ENCODE measurements at regions not wholly inside any gene's neighbourhood (a gene's known extent, or its start where the extent isn't known, plus 50 kb on each side); places are given as distances from the start of the nearest gene placed in this dataset.
A peak's percentile ranks its signal among the peaks of the same experiment; 100 is the strongest.

DNA sequence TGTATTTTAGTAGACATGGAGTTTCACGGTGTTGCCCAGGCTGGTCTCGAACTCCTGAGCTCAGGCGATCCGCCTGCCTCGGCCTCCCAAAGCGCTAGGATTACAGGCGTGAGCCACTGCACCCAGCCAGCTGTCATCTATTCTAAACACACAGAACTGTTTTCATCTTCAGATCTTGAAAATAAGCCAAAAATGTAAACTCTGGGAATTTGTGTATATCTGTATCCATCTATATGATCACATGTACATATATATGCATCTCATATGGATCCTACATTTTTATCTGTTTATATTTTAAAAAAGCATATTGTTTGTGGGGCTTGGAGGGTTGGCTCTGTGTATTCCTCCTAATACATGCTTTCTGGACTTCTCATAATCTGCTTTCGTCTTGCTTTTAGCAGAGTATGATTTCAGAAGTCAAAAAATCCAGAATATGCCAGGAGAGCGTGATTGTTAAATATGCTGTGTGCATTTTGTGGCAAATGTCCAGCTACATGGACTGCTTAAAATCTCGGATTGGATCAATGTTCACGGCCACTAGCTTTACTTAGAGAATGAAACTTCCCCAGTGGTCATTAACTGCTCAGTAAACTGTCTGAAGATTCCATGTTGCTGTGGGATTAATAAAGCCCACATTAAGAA is 274.4 kb upstream of the IRX1 start:
- Histone ChIP-seq H3K4me3 (ENCODE audit: low read length in 3 of 3) (no peak overlapping the region), H3K27ac (ENCODE audit: low read depth, low read length) (no peak overlapping the region), H3K9ac (ENCODE audit: low read depth in 1 of 3, low read length in 3 of 3) (no peak overlapping the region), H3K4me1 (ENCODE audit: control insufficient read depth in 3 of 3, insufficient read depth in 3 of 3, low read length in 3 of 3) (peaks cover 2 to 11% (median 3%) of the 10 kb centered on the region in 3 donors), H3K27me3 (ENCODE audit: control insufficient read depth in 3 of 3, insufficient read depth in 3 of 3, low read length in 3 of 3) (peaks cover 5 to 17% (median 11%) of the 10 kb centered on the region in 3 donors), H3K36me3 (ENCODE audit: control insufficient read depth in 3 of 3, insufficient read depth in 3 of 3, low read length in 3 of 3) (no peaks in the 10 kb centered on the region), H3K9me3 (ENCODE audit: control insufficient read depth in 3 of 3, low read length in 3 of 3) (no peaks in the 10 kb centered on the region)

DNA sequence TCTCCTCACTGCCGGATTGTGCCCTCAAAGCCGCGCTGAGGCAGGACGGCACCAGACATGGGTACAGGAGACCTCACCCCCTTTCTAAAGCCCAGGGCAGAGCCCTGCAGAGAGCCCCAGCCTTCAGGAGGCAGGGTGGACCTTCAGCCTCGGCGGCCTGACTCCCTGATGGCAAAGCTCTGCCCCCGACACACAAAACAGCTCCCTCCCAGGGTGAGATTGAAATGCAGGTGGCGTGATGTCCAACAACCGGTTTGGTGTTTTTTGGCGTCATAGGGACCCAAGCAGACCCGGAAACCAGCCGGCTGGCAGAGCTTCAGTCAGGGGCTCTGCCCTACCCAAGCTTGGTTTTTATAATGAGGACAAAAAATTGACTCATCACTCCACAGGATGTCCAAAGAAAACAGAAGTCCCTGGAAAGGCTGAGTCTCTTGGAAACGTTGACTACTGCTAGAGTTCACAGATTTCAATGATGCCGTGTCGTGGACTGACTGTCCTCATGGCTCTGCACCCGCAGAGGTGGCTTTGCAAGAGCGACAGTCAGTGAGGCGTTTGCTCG is 275.2 kb upstream of the IRX1 start:
- no peak overlapping the region for H3K27ac ChIP-seq (ENCODE audit: low read depth, low read length)
- H3K4me1 ChIP-seq (ENCODE audit: control insufficient read depth in 3 of 3, insufficient read depth in 3 of 3, low read length in 3 of 3), result peaks cover 2 to 7% (median 3%) of the 10 kb centered on the region in 3 donors
- no peak overlapping the region for H3K4me3 ChIP-seq (ENCODE audit: low read length in 3 of 3)
- no peaks in the 10 kb centered on the region for H3K9me3 ChIP-seq (ENCODE audit: control insufficient read depth in 3 of 3, low read length in 3 of 3)
- H3K27me3 ChIP-seq (ENCODE audit: control insufficient read depth in 3 of 3, insufficient read depth in 3 of 3, low read length in 3 of 3), result peaks cover 3 to 17% (median 8%) of the 10 kb centered on the region in 3 donors
- no peak overlapping the region for H3K9ac ChIP-seq (ENCODE audit: low read depth in 1 of 3, low read length in 3 of 3)
- H3K36me3 ChIP-seq (ENCODE audit: control insufficient read depth in 3 of 3, insufficient read depth in 3 of 3, low read length in 3 of 3), result no peaks in the 10 kb centered on the region

DNA sequence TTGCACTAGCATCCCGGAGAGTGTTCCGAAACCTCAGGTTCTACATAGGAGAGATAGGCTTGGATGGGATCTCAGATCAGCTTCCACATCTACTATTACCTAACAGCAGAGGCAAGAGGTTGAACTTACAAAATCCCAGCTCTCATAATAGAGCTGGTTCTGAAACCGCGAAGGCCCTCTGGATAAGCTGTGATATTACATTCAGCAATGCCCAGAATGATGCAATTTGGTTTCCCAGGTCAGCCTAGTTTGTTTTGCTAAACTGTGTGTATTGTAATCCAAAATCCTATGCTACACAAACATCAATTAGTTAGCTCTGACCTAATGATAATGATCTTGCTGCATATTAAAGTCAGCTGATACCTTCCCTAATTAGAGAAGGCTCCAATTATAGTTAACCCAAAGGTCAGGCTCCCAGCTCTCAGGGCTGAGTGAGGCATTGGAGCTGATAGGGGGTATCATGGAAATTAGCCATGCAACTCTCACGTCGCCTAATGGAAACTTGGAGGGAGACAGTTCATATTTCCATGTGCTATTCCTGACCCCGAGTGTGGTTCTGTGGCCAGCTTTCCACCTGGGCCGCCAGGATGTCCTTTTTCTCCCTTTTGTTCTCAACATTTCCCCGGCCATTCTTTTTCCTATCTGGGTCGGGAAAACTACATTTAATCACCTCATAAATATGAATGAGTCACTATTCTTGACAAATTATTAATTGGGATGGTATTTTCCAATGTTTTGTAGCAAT is 278.4 kb upstream of the IRX1 start:
- peaks cover 0 to 2% (median 0%) of the 10 kb centered on the region in 3 donors for H3K4me1 ChIP-seq (ENCODE audit: control insufficient read depth in 3 of 3, insufficient read depth in 3 of 3, low read length in 3 of 3)
- H3K36me3 ChIP-seq (ENCODE audit: control insufficient read depth in 3 of 3, insufficient read depth in 3 of 3, low read length in 3 of 3), result no peaks in the 10 kb centered on the region
- H3K27ac ChIP-seq (ENCODE audit: low read depth, low read length), result no peak overlapping the region
- H3K27me3 ChIP-seq (ENCODE audit: control insufficient read depth in 3 of 3, insufficient read depth in 3 of 3, low read length in 3 of 3), result peaks cover 0 to 7% (median 3%) of the 10 kb centered on the region in 3 donors
- no peak overlapping the region for H3K4me3 ChIP-seq (ENCODE audit: low read length in 3 of 3)
- H3K9me3 ChIP-seq (ENCODE audit: control insufficient read depth in 3 of 3, low read length in 3 of 3), result peaks cover 0 to 6% (median 0%) of the 10 kb centered on the region in 3 donors
- H3K9ac ChIP-seq (ENCODE audit: low read depth in 1 of 3, low read length in 3 of 3), result no peak overlapping the region

DNA sequence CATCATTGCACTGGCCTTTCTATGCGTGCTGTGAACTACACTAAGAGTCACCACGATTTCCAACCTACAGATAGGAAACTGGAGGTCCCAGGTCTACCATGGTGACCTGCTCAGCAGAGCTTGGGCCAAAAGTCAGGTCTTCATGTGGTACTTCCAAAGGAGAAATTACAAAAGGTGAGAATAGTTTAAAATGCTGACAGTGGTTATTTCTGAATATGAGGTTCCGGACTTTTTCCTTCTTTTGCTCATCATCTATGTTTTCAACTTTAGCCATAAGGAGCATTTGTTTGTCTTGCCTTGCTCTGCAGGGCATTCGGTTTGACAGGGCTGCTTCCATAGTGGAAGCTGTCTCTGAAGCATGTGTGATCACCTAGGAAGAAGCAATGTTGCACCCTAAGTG is 282.1 kb upstream of the IRX1 start:
- Histone ChIP-seq H3K9ac (ENCODE audit: low read depth in 1 of 3, low read length in 3 of 3) (no peak overlapping the region), H3K9me3 (ENCODE audit: control insufficient read depth in 3 of 3, low read length in 3 of 3) (peaks cover 0 to 6% (median 0%) of the 10 kb centered on the region in 3 donors), H3K4me3 (ENCODE audit: low read length in 3 of 3) (no peak overlapping the region), H3K36me3 (ENCODE audit: control insufficient read depth in 3 of 3, insufficient read depth in 3 of 3, low read length in 3 of 3) (no peaks in the 10 kb centered on the region), H3K27me3 (ENCODE audit: control insufficient read depth in 3 of 3, insufficient read depth in 3 of 3, low read length in 3 of 3) (peaks cover 0 to 9% (median 0%) of the 10 kb centered on the region in 3 donors), H3K4me1 (ENCODE audit: control insufficient read depth in 3 of 3, insufficient read depth in 3 of 3, low read length in 3 of 3) (peaks cover 0 to 2% (median 0%) of the 10 kb centered on the region in 3 donors), H3K27ac (ENCODE audit: low read depth, low read length) (no peak overlapping the region)

DNA sequence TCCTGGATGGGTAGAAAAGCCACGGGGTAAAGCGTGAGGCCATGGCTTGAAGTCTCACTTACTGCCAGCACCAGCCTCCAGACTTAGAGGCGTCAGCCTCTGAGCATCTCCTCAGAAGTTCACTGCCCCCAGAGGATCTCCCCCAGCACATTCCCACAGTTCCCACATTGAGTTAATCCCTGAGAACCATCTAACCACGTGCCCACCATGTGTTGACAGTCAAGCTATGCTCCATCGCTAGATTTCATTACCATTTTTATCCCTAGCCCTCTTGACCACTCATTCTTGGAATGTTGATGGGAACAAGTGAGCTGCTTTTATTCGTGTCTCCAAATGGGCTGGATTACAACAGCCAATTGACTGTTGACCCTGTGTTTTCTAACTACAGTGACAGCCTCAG is 283.3 kb upstream of the IRX1 start:
- Histone ChIP-seq H3K9ac (ENCODE audit: low read depth in 1 of 3, low read length in 3 of 3) (no peak overlapping the region), H3K36me3 (ENCODE audit: control insufficient read depth in 3 of 3, insufficient read depth in 3 of 3, low read length in 3 of 3) (no peaks in the 10 kb centered on the region), H3K27me3 (ENCODE audit: control insufficient read depth in 3 of 3, insufficient read depth in 3 of 3, low read length in 3 of 3) (peaks cover 0 to 9% (median 0%) of the 10 kb centered on the region in 3 donors), H3K9me3 (ENCODE audit: control insufficient read depth in 3 of 3, low read length in 3 of 3) (peaks cover 0 to 6% (median 0%) of the 10 kb centered on the region in 3 donors), H3K4me1 (ENCODE audit: control insufficient read depth in 3 of 3, insufficient read depth in 3 of 3, low read length in 3 of 3) (peaks cover 0 to under 1% (median 0%) of the 10 kb centered on the region in 3 donors), H3K4me3 (ENCODE audit: low read length in 3 of 3) (no peak overlapping the region), H3K27ac (ENCODE audit: low read depth, low read length) (no peak overlapping the region)

DNA sequence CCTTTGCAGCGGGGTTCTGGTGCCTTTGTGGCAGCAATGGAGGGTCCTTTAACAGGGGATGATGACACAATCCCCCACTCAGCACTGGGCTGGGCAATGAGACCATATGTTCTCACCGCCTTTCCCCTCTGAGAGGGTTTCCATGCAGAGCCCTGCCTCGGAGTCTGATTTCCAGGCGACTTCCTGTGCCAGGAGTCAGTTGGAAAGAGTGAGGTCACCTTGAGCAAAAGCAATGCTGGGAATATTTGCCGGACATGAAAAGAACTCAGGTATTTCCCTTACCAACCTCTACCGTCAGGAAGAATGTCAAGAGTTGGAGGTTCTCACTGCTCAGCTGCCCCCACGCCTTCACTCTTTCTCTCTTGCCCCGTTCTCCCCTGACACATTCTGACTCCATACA is 284.2 kb upstream of the IRX1 start:
- Histone ChIP-seq H3K4me1 (ENCODE audit: control insufficient read depth in 3 of 3, insufficient read depth in 3 of 3, low read length in 3 of 3) (no peaks in the 10 kb centered on the region), H3K27me3 (ENCODE audit: control insufficient read depth in 3 of 3, insufficient read depth in 3 of 3, low read length in 3 of 3) (peaks cover 0 to 9% (median 0%) of the 10 kb centered on the region in 3 donors), H3K9me3 (ENCODE audit: control insufficient read depth in 3 of 3, low read length in 3 of 3) (peaks cover 0 to 6% (median 0%) of the 10 kb centered on the region in 3 donors), H3K9ac (ENCODE audit: low read depth in 1 of 3, low read length in 3 of 3) (no peak overlapping the region), H3K36me3 (ENCODE audit: control insufficient read depth in 3 of 3, insufficient read depth in 3 of 3, low read length in 3 of 3) (no peaks in the 10 kb centered on the region), H3K27ac (ENCODE audit: low read depth, low read length) (peak overlapping the region; percentile 15), H3K4me3 (ENCODE audit: low read length in 3 of 3) (no peak overlapping the region)

DNA sequence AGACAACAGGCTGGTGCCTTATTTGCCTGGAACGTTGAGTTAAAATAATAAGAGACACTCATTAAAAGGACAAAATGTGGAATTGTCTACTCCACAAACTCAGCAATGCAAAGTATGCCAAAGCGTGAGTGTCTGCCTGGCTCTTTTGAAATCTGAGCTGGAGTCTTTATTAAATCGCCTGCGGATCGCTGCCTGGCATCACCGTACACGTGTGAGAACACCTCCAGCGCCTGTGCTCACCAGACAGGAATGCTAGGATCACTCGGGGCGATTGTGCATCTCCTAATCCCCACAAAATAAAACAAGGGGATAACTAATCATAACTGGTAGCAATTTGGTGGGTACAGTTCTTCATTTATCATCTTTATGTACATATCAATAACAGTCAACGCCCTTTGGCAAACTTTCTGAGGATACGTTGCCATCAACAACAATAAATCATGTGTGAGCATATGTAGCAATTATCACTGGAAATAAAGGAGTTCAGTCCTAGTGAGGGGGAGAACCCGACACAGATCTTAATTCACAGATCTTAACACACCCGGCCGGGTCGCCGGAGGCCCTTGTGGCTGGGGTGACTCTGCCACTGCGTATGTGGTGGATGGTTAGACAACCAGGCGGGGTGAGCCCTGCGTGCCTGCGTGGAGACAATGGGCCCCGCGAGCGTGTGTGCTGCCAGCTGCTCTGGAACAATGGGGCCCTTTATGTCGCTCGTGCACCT is 284.9 kb upstream of the IRX1 start:
- Histone ChIP-seq H3K9me3 (ENCODE audit: control insufficient read depth in 3 of 3, low read length in 3 of 3) (peaks cover 0 to 6% (median 0%) of the 10 kb centered on the region in 3 donors), H3K4me1 (ENCODE audit: control insufficient read depth in 3 of 3, insufficient read depth in 3 of 3, low read length in 3 of 3) (no peaks in the 10 kb centered on the region), H3K9ac (ENCODE audit: low read depth in 1 of 3, low read length in 3 of 3) (no peak overlapping the region), H3K27ac (ENCODE audit: low read depth, low read length) (no peak overlapping the region), H3K36me3 (ENCODE audit: control insufficient read depth in 3 of 3, insufficient read depth in 3 of 3, low read length in 3 of 3) (no peaks in the 10 kb centered on the region), H3K4me3 (ENCODE audit: low read length in 3 of 3) (no peak overlapping the region), H3K27me3 (ENCODE audit: control insufficient read depth in 3 of 3, insufficient read depth in 3 of 3, low read length in 3 of 3) (peaks cover 0 to 9% (median 0%) of the 10 kb centered on the region in 3 donors)

DNA sequence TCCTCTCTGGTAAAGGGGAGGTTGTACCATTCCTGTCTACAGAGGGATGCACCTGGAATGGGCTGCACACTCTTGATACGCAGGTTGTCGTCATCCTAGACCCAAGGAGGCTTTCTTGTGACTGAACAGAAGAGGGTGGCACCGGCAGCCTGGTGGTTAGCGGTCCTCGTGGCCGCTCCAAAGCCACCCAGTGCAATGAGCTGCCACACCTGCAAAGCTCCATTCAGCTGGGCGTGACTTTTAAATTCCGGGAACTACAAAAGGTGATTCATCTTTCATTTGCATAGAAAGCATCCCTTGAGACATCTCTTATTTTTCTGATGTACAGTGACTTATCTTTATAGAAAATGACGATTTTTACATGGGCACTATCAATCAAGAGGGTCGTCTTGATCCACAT is 286.1 kb upstream of the IRX1 start:
- no peaks in the 10 kb centered on the region for H3K36me3 ChIP-seq (ENCODE audit: control insufficient read depth in 3 of 3, insufficient read depth in 3 of 3, low read length in 3 of 3)
- peaks cover 0 to 6% (median 0%) of the 10 kb centered on the region in 3 donors for H3K9me3 ChIP-seq (ENCODE audit: control insufficient read depth in 3 of 3, low read length in 3 of 3)
- no peak overlapping the region for H3K9ac ChIP-seq (ENCODE audit: low read depth in 1 of 3, low read length in 3 of 3)
- H3K27me3 ChIP-seq (ENCODE audit: control insufficient read depth in 3 of 3, insufficient read depth in 3 of 3, low read length in 3 of 3), result peaks cover 0 to 9% (median 0%) of the 10 kb centered on the region in 3 donors
- no peak overlapping the region for H3K4me3 ChIP-seq (ENCODE audit: low read length in 3 of 3)
- no peak overlapping the region for H3K27ac ChIP-seq (ENCODE audit: low read depth, low read length)
- no peaks in the 10 kb centered on the region for H3K4me1 ChIP-seq (ENCODE audit: control insufficient read depth in 3 of 3, insufficient read depth in 3 of 3, low read length in 3 of 3)

DNA sequence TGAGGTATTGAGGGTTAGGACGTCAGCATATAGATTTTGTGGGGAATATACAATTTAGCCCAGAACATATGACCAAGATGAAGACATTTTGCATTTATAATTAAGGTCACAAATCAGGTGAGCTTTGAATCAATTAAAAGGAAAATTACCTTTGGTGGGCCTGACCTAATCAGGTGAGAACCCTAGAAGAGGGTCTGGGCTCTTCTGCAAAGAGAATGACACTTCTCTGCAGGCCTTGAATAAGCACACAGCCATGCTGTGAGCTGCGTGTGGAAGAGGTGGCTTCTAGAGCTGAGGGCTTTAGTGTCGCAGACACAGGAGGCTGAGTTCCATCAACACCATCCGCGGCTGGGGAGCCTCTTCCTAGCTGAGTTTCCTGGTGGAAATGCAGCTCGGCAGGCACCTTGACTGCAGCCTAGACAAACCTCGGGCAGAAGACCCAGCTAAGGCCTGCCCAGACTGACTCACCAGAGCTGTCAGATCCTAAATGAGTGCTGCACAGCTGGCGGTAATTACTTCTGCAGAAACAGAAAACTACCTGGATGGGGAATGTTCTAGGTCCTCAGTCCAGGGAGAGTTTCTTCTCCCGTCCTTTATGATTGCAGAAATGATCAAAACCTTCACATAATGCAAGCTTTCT is 287.5 kb upstream of the IRX1 start:
- Histone ChIP-seq H3K9ac (ENCODE audit: low read depth in 1 of 3, low read length in 3 of 3) (no peak overlapping the region), H3K27me3 (ENCODE audit: control insufficient read depth in 3 of 3, insufficient read depth in 3 of 3, low read length in 3 of 3) (peaks cover 0 to 9% (median 0%) of the 10 kb centered on the region in 3 donors), H3K4me3 (ENCODE audit: low read length in 3 of 3) (no peak overlapping the region), H3K4me1 (ENCODE audit: control insufficient read depth in 3 of 3, insufficient read depth in 3 of 3, low read length in 3 of 3) (no peaks in the 10 kb centered on the region), H3K9me3 (ENCODE audit: control insufficient read depth in 3 of 3, low read length in 3 of 3) (peaks cover 0 to 6% (median 0%) of the 10 kb centered on the region in 3 donors), H3K27ac (ENCODE audit: low read depth, low read length) (no peak overlapping the region), H3K36me3 (ENCODE audit: control insufficient read depth in 3 of 3, insufficient read depth in 3 of 3, low read length in 3 of 3) (no peaks in the 10 kb centered on the region)

Data from skeletal muscle tissue (tissue), 3 donors.